Endothelial cell of umbilical vein (primary cell): ENCODE measurements at regions not wholly inside any gene's neighbourhood (a gene's known extent, or its start where the extent isn't known, plus 50 kb on each side); places are given as distances from the start of the nearest gene placed in this dataset.

Experiments
- BruUV-seq: library from RNA; stranded (reverse); fragments of 400-500 nt; replicated peaks from 2 replicates; lab custom pipeline; 2021; lab: Mats Ljungman, UMichigan
- CTCF ChIA-PET: fragments of 300-600, 350-600 bp; sonication (Branson Sonifier 250); formaldehyde crosslinking; loops from one replicate; lab custom pipeline; 2021; ENCODE audit warnings: antibody characterized with exemption, inconsistent platforms; lab: Charles Lee
- POLR2A ChIA-PET: fragments of 300-600, 350-600 bp; sonication (Branson Sonifier 250); formaldehyde crosslinking; loops from one replicate; lab custom pipeline; 2021; ENCODE audit warnings: antibody characterized with exemption, inconsistent platforms; lab: Charles Lee
- DNase-seq: peaks from one replicate; pipeline ENCODE4 v3.0.0-alpha.2; 2011; ENCODE audit warnings: low read depth, low spot score
- FAIRE-seq: peaks from 2 replicates; lab custom pipeline; 2011; peaks lifted over from hg19 to GRCh38; lab: Jason Lieb, UNC
- H2AFZ ChIP-seq: 2 replicates; pipeline ENCODE4 v1.6.0; 2012; ENCODE audit warnings: low read depth, low read length, control low read depth, inconsistent platforms
- H3K27ac ChIP-seq: 2 replicates; pipeline ENCODE4 v1.5.1; 2011; ENCODE audit warnings: low read depth, mild to moderate bottlenecking, control low read depth, low read length, moderate library complexity; ENCODE audit not compliant: insufficient read depth
- H3K27me3 ChIP-seq, 2 experiments: 2 replicates each; pipeline versions ENCODE4 v1.6.0 to v1.6.1; 2011; ENCODE audit warnings: low read length in 2 of 2, mixed read lengths in 1 of 2; ENCODE audit not compliant: control insufficient read depth in 2 of 2, insufficient read depth in 2 of 2
- H3K36me3 ChIP-seq, 2 experiments: 2 replicates in 1 of 2; 3 replicates in 1 of 2; pipeline ENCODE4 v1.5.1; 2011; ENCODE audit warnings: low read length in 2 of 2, mild to moderate bottlenecking in 1 of 2, moderate library complexity in 1 of 2; ENCODE audit not compliant: control insufficient read depth in 2 of 2, insufficient read depth in 2 of 2; ENCODE audit errors: extremely low read depth in 1 of 2
- H3K4me1 ChIP-seq: 3 replicates; pipeline ENCODE4 v1.5.1; 2011; ENCODE audit warnings: mild to moderate bottlenecking, low read length; ENCODE audit not compliant: control insufficient read depth, insufficient read depth; ENCODE audit errors: extremely low read depth
- H3K4me2 ChIP-seq: 2 replicates; pipeline ENCODE4 v1.6.1; 2011; ENCODE audit warnings: low read length, control low read depth, mixed read lengths; ENCODE audit not compliant: insufficient read depth
- H3K4me3 ChIP-seq, 3 experiments: fragments of 200-600 bp in 1 of 3; sonication (generic), shearing (Covaris generic) in 1 of 3; replicated peaks in 1 of 3; 2 replicates each; pipeline ENCODE4 v1.5.1; 2011 to 2016; ENCODE audit warnings: control low read depth in 3 of 3, low read length in 3 of 3, mild to moderate bottlenecking in 2 of 3, inconsistent platforms in 1 of 3, low read depth in 1 of 3, moderate library complexity in 1 of 3; ENCODE audit not compliant: insufficient read depth in 1 of 3
- H3K79me2 ChIP-seq: 2 replicates; pipeline ENCODE4 v1.6.0; 2012; ENCODE audit warnings: low read length, inconsistent platforms; ENCODE audit not compliant: control insufficient read depth, insufficient read depth
- H3K9ac ChIP-seq: replicated peaks from 2 replicates; pipeline ENCODE3; 2011; ENCODE audit warnings: low read length, control low read depth; ENCODE audit not compliant: insufficient read depth; ENCODE audit errors: extremely low read depth
- H3K9me1 ChIP-seq: replicated peaks from 3 replicates; pipeline ENCODE4 v1.6.0; 2011; ENCODE audit warnings: mild to moderate bottlenecking, low read length; ENCODE audit not compliant: control insufficient read depth, insufficient read depth; ENCODE audit errors: extremely low read depth
- H3K9me3 ChIP-seq: replicated peaks from 2 replicates; pipeline ENCODE4 v1.5.1; 2012; ENCODE audit warnings: low read length, inconsistent platforms; ENCODE audit not compliant: control insufficient read depth, insufficient read depth
- H4K20me1 ChIP-seq: replicated peaks from 2 replicates; pipeline ENCODE3; 2011; ENCODE audit warnings: mild to moderate bottlenecking, low read length; ENCODE audit not compliant: control insufficient read depth, insufficient read depth; ENCODE audit errors: extremely low read depth
- EZH2 ChIP-seq: IDR thresholded peaks from 2 replicates; pipeline ENCODE4 v1.6.1; 2012; ENCODE audit warnings: borderline replicate concordance, low read depth, mild to moderate bottlenecking, moderate library complexity, low read length, inconsistent platforms; ENCODE audit not compliant: severe bottlenecking
- FOS ChIP-seq: IDR thresholded peaks from 2 replicates; pipeline ENCODE4 v1.6.1; 2011; ENCODE audit warnings: mild to moderate bottlenecking, low read length, moderate library complexity, borderline replicate concordance; ENCODE audit not compliant: insufficient read depth
- GATA2 ChIP-seq: IDR thresholded peaks from 2 replicates; pipeline ENCODE4 v1.7.0; 2011; ENCODE audit warnings: low read depth, mild to moderate bottlenecking, moderate library complexity, mixed read lengths, low read length; ENCODE audit not compliant: insufficient read length, insufficient read depth
- JUN ChIP-seq: IDR thresholded peaks from 2 replicates; pipeline ENCODE4 v1.6.1; 2011; ENCODE audit warnings: borderline replicate concordance, low read depth; ENCODE audit not compliant: insufficient read length, insufficient read depth
- MYC ChIP-seq: IDR thresholded peaks from one replicate; pipeline ENCODE4 v1.6.1; 2011; ENCODE audit warnings: mild to moderate bottlenecking, low read depth, low read length
- POLR2A ChIP-seq: IDR thresholded peaks from 2 replicates; pipeline ENCODE4 v1.6.1; 2012; ENCODE audit warnings: low read depth, mild to moderate bottlenecking, control low read depth, low read length
- POLR2AphosphoS5 ChIP-seq: IDR thresholded peaks from 2 replicates; pipeline ENCODE4 v1.6.1; 2012; ENCODE audit warnings: low read depth, mild to moderate bottlenecking, control low read depth, low read length, moderate library complexity; ENCODE audit not compliant: insufficient read depth
- dilution Hi-C: fragments of 300-500 bp; cut with MboI; formaldehyde crosslinking; loops from one replicate; pipeline ENCODE4 v1.15.0; 2019; ENCODE audit warnings: low sequenced_read_pairs; ENCODE audit not compliant: extremely low pct_ligation_motif_present
- intact Hi-C: fragments of 100-400 bp; cut with micrococcal nuclease; formaldehyde crosslinking; loops from one replicate; pipeline ENCODE4 v1.10.0; 2022
- TF ChIP-seq, protein P1 (sequence below): IDR thresholded peaks from 2 replicates; pipeline ENCODE4 v1.6.1; 2011; ENCODE audit not compliant: insufficient read depth, insufficient read length
- TF ChIP-seq, protein P2 (sequence below), 2 donors: IDR thresholded peaks; 1 replicate in 1 of 2; 2 replicates in 1 of 2; pipeline ENCODE4 v1.5.1; 2011; ENCODE audit warnings: low read length in 2 of 2, mild to moderate bottlenecking in 2 of 2, moderate library complexity in 2 of 2, control low read depth in 1 of 2, inconsistent platforms in 1 of 2, low read depth in 1 of 2; ENCODE audit not compliant: insufficient read depth in 1 of 2; ENCODE audit errors: extremely low read depth in 1 of 2

GRCh38 chr14:40576880-40577478, 1029.7 kb upstream of the LRFN5 start:
- FAIRE-seq (no peak), DNase-seq (no peak)
- Histone ChIP-seq H3K4me1 (no peaks in the 10 kb centered on the region), H3K9me3 (no peaks in the 10 kb centered on the region), H3K27me3 (no peaks in the 10 kb centered on the region), H3K9ac (no peak overlapping the region), H4K20me1 (no peaks in the 10 kb centered on the region), H3K36me3 (no peaks in the 10 kb centered on the region), H3K27ac (no peak overlapping the region), H3K4me2 (no peak overlapping the region), H3K4me3 (no peak overlapping the region), H3K9me1 (no peaks in the 10 kb centered on the region), H2AFZ (no peak overlapping the region), H3K79me2 (no peaks in the 10 kb centered on the region)
- intact Hi-C loops (no loop called here), dilution Hi-C loops (no loop called here)
- BruUV-seq, result no TSS peak
- POLR2A ChIA-PET, result no interaction called here
- CTCF ChIA-PET, result no interaction called here
- TF ChIP-seq, protein P1, sequence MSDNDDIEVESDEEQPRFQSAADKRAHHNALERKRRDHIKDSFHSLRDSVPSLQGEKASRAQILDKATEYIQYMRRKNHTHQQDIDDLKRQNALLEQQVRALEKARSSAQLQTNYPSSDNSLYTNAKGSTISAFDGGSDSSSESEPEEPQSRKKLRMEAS, result no peak
- TF ChIP-seq, protein P2, sequence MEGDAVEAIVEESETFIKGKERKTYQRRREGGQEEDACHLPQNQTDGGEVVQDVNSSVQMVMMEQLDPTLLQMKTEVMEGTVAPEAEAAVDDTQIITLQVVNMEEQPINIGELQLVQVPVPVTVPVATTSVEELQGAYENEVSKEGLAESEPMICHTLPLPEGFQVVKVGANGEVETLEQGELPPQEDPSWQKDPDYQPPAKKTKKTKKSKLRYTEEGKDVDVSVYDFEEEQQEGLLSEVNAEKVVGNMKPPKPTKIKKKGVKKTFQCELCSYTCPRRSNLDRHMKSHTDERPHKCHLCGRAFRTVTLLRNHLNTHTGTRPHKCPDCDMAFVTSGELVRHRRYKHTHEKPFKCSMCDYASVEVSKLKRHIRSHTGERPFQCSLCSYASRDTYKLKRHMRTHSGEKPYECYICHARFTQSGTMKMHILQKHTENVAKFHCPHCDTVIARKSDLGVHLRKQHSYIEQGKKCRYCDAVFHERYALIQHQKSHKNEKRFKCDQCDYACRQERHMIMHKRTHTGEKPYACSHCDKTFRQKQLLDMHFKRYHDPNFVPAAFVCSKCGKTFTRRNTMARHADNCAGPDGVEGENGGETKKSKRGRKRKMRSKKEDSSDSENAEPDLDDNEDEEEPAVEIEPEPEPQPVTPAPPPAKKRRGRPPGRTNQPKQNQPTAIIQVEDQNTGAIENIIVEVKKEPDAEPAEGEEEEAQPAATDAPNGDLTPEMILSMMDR (IDR thresholded peaks at IDR 0.05; ENCODE audit: extremely low read depth in 1 of 2, insufficient read depth in 1 of 2, low read depth in 1 of 2, low read length in 2 of 2), result no peak
- TF ChIP-seq POLR2AphosphoS5 (no peak), GATA2 (no peak), FOS (no peak), JUN (no peak), EZH2 (no peak), MYC (no peak), POLR2A (no peak)
